K562 (cell line): ENCODE measurements at regions not wholly inside any gene's neighbourhood (a gene's known extent, or its start where the extent isn't known, plus 50 kb on each side); places are given as distances from the start of the nearest gene placed in this dataset.

Source experiments
- CHAMP1 ChIP-seq: fragments of 450-650 bp; IDR thresholded peaks from 2 replicates; pipeline ENCODE4 v1.6.1; 2016; ENCODE audit warnings: mild to moderate bottlenecking
- CREM ChIP-seq: IDR thresholded peaks from 2 replicates; pipeline ENCODE4 v1.6.1; 2014; ENCODE audit warnings: antibody characterized with exemption, low read depth
- HMBOX1 ChIP-seq: sonication (generic); IDR thresholded peaks from 2 replicates; pipeline ENCODE4 v1.6.1; 2016
- JUND ChIP-seq, 2 experiments: IDR thresholded peaks; 2 replicates in 1 of 2; 3 replicates in 1 of 2; pipeline ENCODE4 v1.6.1; 2011; ENCODE audit warnings: borderline replicate concordance in 2 of 2, low read depth in 2 of 2, low read length in 2 of 2, improper control_type of control experiment in 1 of 2, missing biosample characterization in 1 of 2, missing genetic modification characterization in 1 of 2, missing genetic modification reagents in 1 of 2
- KLF13 ChIP-seq: fragments of 450-650 bp; IDR thresholded peaks from 2 replicates; pipeline ENCODE4 v1.6.1; 2016; ENCODE audit warnings: missing genetic modification characterization, low read depth, mild to moderate bottlenecking, missing compliant biosample characterization, moderate library complexity, borderline replicate concordance
- PKNOX1 ChIP-seq: fragments of 450-650 bp; IDR thresholded peaks from 2 replicates; pipeline ENCODE4 v1.6.1; 2016
- RERE ChIP-seq: sonication (generic); formaldehyde crosslinking; IDR thresholded peaks from 2 replicates; pipeline ENCODE4 v1.8.0; 2023; ENCODE audit warnings: missing genetic modification reagents, mild to moderate bottlenecking, borderline replicate concordance
- SFPQ ChIP-seq: fragments of 200-400 bp; formaldehyde crosslinking; IDR thresholded peaks from 2 replicates; pipeline ENCODE4 v1.6.1; 2017; ENCODE audit warnings: mild to moderate bottlenecking, low read depth, low read length, moderate library complexity
- ZBTB5 ChIP-seq: fragments of 450-650 bp; IDR thresholded peaks from 2 replicates; pipeline ENCODE4 v1.6.1; 2017; ENCODE audit warnings: antibody characterized with exemption
- ZNF133 ChIP-seq: fragments of 250-450 bp; sonication (Bioruptor Pico); IDR thresholded peaks from 2 replicates; pipeline ENCODE4 v1.4.0; 2020; ENCODE audit warnings: mild to moderate bottlenecking

GRCh38 chr2:42117923-42118753 lies 51.0 kb upstream of the EML4 start (continued):
- TF ChIP-seq ZBTB5 (no peak), CREM (no peak; the same call in 1 of the 2 replicates), PKNOX1 (peak; percentile 86), ZNF133 (no peak), RERE (CRISPR knock-in tag) (no peak), HMBOX1 (peak; percentile 81; the same call in 1 of the 2 replicates), JUND (IDR thresholded peaks at IDR 0.05; ENCODE audit: borderline replicate concordance, low read depth, low read length) (0 out of 2 replicates have a peak, but pooled peaks have one; percentile 5), JUND (tag; IDR thresholded peaks at IDR 0.05; ENCODE audit: borderline replicate concordance, low read depth, low read length) (no peak), CHAMP1 (no peak), SFPQ (no peak), KLF13 (tag) (no peak)
